Fibroblast of lung (primary cell): ENCODE measurements at regions not wholly inside any gene's neighbourhood (a gene's known extent, or its start where the extent isn't known, plus 50 kb on each side); places are given as distances from the start of the nearest gene placed in this dataset.

Experiments
- DNase-seq, 2 donors: peaks; one replicate each; pipeline versions ENCODE4 v3.0.0 to v3.0.0-alpha.2; 2010; ENCODE audit warnings: low read depth in 2 of 2
- H2AFZ ChIP-seq: 2 replicates; pipeline ENCODE4 v1.5.1; 2012; ENCODE audit warnings: low read length, control low read depth, inconsistent platforms
- H3K27ac ChIP-seq: 2 replicates; pipeline ENCODE4 v1.5.1; 2011; ENCODE audit warnings: low read length, control low read depth; ENCODE audit not compliant: insufficient read depth
- H3K27me3 ChIP-seq: 2 replicates; pipeline ENCODE4 v1.5.1; 2011; ENCODE audit warnings: mild to moderate bottlenecking, low read length; ENCODE audit not compliant: control insufficient read depth, insufficient read depth
- H3K36me3 ChIP-seq: 2 replicates; pipeline ENCODE4 v1.5.1; 2011; ENCODE audit warnings: low read length; ENCODE audit not compliant: control insufficient read depth, insufficient read depth
- H3K4me1 ChIP-seq: 2 replicates; pipeline ENCODE4 v1.5.1; 2011; ENCODE audit warnings: low read length; ENCODE audit not compliant: control insufficient read depth, insufficient read depth; ENCODE audit errors: extremely low read depth
- H3K4me2 ChIP-seq: 2 replicates; pipeline ENCODE4 v1.5.1; 2011; ENCODE audit warnings: low read length, control low read depth; ENCODE audit not compliant: insufficient read depth; ENCODE audit errors: extremely low read depth
- H3K4me3 ChIP-seq, 4 experiments: fragments of 200-600 bp in 1 of 4; sonication (generic) in 1 of 4; replicated peaks in 1 of 4; 2 replicates each; pipeline ENCODE4 v1.5.1; 2011 to 2016; ENCODE audit warnings: low read length in 4 of 4, low read depth in 3 of 4, mild to moderate bottlenecking in 3 of 4, control low read depth in 2 of 4, inconsistent platforms in 1 of 4, mixed read lengths in 1 of 4; ENCODE audit not compliant: insufficient read depth in 1 of 4; ENCODE audit errors: control extremely low read depth in 1 of 4
- H3K79me2 ChIP-seq: 2 replicates; pipeline ENCODE4 v1.5.1; 2012; ENCODE audit warnings: mild to moderate bottlenecking, low read length, inconsistent platforms; ENCODE audit not compliant: control insufficient read depth, insufficient read depth
- H3K9ac ChIP-seq: 2 replicates; pipeline ENCODE4 v1.5.1; 2011; ENCODE audit warnings: mild to moderate bottlenecking, low read length, control low read depth; ENCODE audit not compliant: insufficient read depth
- H3K9me3 ChIP-seq: 2 replicates; pipeline ENCODE4 v1.5.1; 2012; ENCODE audit warnings: low read depth, low read length; ENCODE audit not compliant: control insufficient read depth, insufficient read depth
- H4K20me1 ChIP-seq: 2 replicates; pipeline ENCODE4 v1.5.1; 2011; ENCODE audit warnings: low read length; ENCODE audit not compliant: control insufficient read depth, insufficient read depth; ENCODE audit errors: extremely low read depth
- EZH2 ChIP-seq: IDR thresholded peaks from 2 replicates; pipeline ENCODE4 v1.5.1; 2012; ENCODE audit warnings: low read length, control low read depth, mild to moderate bottlenecking; ENCODE audit errors: missing control alignments
- TF ChIP-seq, protein P1 (sequence below), 2 donors: IDR thresholded peaks in 1 of 2; conservative IDR thresholded peaks in 1 of 2; 1 replicate in 1 of 2; 2 replicates in 1 of 2; pipeline ENCODE4 v1.5.1; 2011 to 2012; ENCODE audit warnings: low read length in 2 of 2, control low read depth in 1 of 2, inconsistent platforms in 1 of 2, low read depth in 1 of 2, mild to moderate bottlenecking in 1 of 2

DNA sequence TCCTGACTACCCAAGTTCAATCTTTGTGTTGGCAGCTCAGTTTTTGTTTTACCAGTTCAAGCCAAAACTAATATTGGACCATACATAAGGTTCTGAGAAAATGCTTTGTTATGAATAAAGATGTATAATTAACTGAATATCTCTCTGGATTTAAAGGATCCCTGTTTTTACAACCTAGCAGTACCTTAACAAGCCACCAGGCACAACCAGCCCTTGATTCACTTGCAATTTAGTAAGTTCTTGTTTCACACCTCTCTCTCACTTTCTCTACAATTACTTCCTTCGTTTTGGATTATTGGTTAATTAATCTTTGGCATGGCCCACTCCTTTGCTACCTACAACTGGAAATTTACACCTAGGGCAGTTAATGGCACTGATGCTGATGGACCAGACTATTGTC, 531.9 kb downstream of the SQOR start:
- no peaks in the 10 kb centered on the region for H3K79me2 ChIP-seq
- no peaks in the 10 kb centered on the region for H3K27me3 ChIP-seq
- no peak overlapping the region for H2AFZ ChIP-seq
- H3K36me3 ChIP-seq, result no peaks in the 10 kb centered on the region
- no peaks in the 10 kb centered on the region for H3K4me1 ChIP-seq
- H3K9me3 ChIP-seq, result no peaks in the 10 kb centered on the region
- TF ChIP-seq, protein P1, sequence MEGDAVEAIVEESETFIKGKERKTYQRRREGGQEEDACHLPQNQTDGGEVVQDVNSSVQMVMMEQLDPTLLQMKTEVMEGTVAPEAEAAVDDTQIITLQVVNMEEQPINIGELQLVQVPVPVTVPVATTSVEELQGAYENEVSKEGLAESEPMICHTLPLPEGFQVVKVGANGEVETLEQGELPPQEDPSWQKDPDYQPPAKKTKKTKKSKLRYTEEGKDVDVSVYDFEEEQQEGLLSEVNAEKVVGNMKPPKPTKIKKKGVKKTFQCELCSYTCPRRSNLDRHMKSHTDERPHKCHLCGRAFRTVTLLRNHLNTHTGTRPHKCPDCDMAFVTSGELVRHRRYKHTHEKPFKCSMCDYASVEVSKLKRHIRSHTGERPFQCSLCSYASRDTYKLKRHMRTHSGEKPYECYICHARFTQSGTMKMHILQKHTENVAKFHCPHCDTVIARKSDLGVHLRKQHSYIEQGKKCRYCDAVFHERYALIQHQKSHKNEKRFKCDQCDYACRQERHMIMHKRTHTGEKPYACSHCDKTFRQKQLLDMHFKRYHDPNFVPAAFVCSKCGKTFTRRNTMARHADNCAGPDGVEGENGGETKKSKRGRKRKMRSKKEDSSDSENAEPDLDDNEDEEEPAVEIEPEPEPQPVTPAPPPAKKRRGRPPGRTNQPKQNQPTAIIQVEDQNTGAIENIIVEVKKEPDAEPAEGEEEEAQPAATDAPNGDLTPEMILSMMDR (conservative IDR thresholded peaks at IDR 0.05 in 1 of 2, IDR thresholded peaks at IDR 0.05 in 1 of 2; ENCODE audit: low read depth in 1 of 2, low read length in 2 of 2), result no peak
- TF ChIP-seq EZH2, result no peak
- H4K20me1 ChIP-seq, result no peaks in the 10 kb centered on the region
- no peak overlapping the region for H3K27ac ChIP-seq
- H3K4me2 ChIP-seq, result no peak overlapping the region
- no peak overlapping the region for H3K9ac ChIP-seq
- H3K4me3 ChIP-seq, result no peak overlapping the region
- DNase-seq, result no peak

DNA sequence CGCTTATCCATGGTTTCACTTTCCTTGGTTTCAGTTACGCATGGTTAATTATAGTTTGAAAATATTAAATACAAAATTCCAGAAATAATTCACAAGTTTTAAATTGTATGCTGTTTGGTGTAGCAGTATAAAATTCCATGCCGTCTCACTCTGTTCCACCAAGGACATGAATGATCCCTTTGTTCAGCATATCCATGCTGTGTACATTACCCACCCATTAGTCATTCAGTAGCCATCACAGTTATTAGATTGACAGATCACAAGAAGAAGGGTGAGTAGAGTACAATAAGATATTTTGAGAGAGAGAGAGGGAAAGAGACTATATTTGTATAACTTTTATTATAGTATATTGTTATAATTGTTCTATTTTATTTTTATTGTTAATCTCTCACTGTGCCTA, 535.5 kb downstream of the SQOR start:
- H3K27ac ChIP-seq, result no peak overlapping the region
- no peaks in the 10 kb centered on the region for H3K79me2 ChIP-seq
- no peaks in the 10 kb centered on the region for H3K27me3 ChIP-seq
- no peaks in the 10 kb centered on the region for H4K20me1 ChIP-seq
- DNase-seq, result no peak
- no peak overlapping the region for H3K4me3 ChIP-seq
- no peaks in the 10 kb centered on the region for H3K9me3 ChIP-seq
- no peaks in the 10 kb centered on the region for H3K4me1 ChIP-seq
- no peak overlapping the region for H3K9ac ChIP-seq
- no peak overlapping the region for H2AFZ ChIP-seq
- no peak overlapping the region for H3K4me2 ChIP-seq
- TF ChIP-seq EZH2, result no peak
- TF ChIP-seq, protein P1 (conservative IDR thresholded peaks at IDR 0.05 in 1 of 2, IDR thresholded peaks at IDR 0.05 in 1 of 2; ENCODE audit: low read depth in 1 of 2, low read length in 2 of 2), result no peak
- H3K36me3 ChIP-seq, result no peaks in the 10 kb centered on the region

DNA sequence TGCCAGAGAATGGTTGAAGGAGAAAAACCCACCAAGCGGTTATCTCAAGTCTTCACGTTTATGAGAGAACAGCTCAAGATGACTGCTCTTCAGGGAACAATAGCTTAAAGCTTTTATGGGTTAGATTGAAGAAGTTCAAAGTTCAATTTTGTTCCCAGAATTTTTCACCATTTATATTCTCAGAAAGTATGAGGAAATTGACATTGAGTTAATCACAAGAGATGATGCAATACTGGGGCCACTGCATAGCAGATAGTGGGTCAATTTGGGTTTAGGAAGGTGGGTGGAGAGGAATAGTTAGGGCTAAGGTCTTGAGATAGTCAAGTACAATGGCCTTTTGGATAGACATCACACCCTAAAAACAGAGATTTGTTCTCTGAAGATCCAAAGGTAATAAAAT, 539.3 kb downstream of the SQOR start:
- Histone ChIP-seq H2AFZ (no peak overlapping the region), H3K27ac (no peak overlapping the region), H3K79me2 (no peaks in the 10 kb centered on the region), H3K27me3 (no peaks in the 10 kb centered on the region), H3K4me2 (no peak overlapping the region), H3K9me3 (no peaks in the 10 kb centered on the region), H3K36me3 (no peaks in the 10 kb centered on the region), H3K4me1 (no peaks in the 10 kb centered on the region), H4K20me1 (no peaks in the 10 kb centered on the region), H3K4me3 (no peak overlapping the region), H3K9ac (no peak overlapping the region)
- TF ChIP-seq EZH2, result no peak
- TF ChIP-seq, protein P1 (conservative IDR thresholded peaks at IDR 0.05 in 1 of 2, IDR thresholded peaks at IDR 0.05 in 1 of 2; ENCODE audit: low read depth in 1 of 2, low read length in 2 of 2), result no peak
- DNase-seq, result no peak
